ENCODE measurements at regions not wholly inside any gene's neighbourhood (a gene's known extent, or its start where the extent isn't known, plus 50 kb on each side); places are given as distances from the start of the nearest gene placed in this dataset.

GRCh38 chr2:217184242-217184641 is 324.4 kb upstream of the TNP1 start:
- DNase-seq, result no peak

- no peak for DNase-seq
Measured at GRCh38 chr2:217183471-217183870, 323.6 kb upstream of the TNP1 start.

- DNase-seq, result no peak
Measured at GRCh38 chr2:217182926-217183325, 323.1 kb upstream of the TNP1 start.

- DNase-seq, result no peak
Measured at GRCh38 chr2:217181512-217181911, 321.6 kb upstream of the TNP1 start.

GRCh38 chr2:217179854-217180253 is 320.0 kb upstream of the TNP1 start:
- DNase-seq, result no peak

GRCh38 chr2:217178341-217178740 is 318.5 kb upstream of the TNP1 start:
- no peak for DNase-seq

- DNase-seq, result no peak
Measured at GRCh38 chr2:217177720-217178119, 317.9 kb upstream of the TNP1 start.

GRCh38 chr2:217171874-217172273 is 312.0 kb upstream of the TNP1 start:
- DNase-seq, result no peak

- no peak for DNase-seq
Measured at GRCh38 chr2:217168496-217168895, 308.6 kb upstream of the TNP1 start.

- DNase-seq, result no peak
Measured at GRCh38 chr2:217167531-217167930, 307.7 kb upstream of the TNP1 start.

GRCh38 chr2:217166241-217166850 is 306.5 kb upstream of the TNP1 start:
- no peak for DNase-seq

- DNase-seq, result no peak
Measured at GRCh38 chr2:217165547-217165946, 305.7 kb upstream of the TNP1 start.

GRCh38 chr2:217163987-217164386 is 304.1 kb upstream of the TNP1 start:
- no peak for DNase-seq

GRCh38 chr2:217162533-217162932 is 302.7 kb upstream of the TNP1 start:
- DNase-seq, result peak; percentile 5

GRCh38 chr2:217160978-217161973 is 301.4 kb upstream of the TNP1 start:
- DNase-seq, result no peak

- DNase-seq, result no peak
Measured at GRCh38 chr2:217160103-217160743, 300.4 kb upstream of the TNP1 start.

- DNase-seq, result no peak
Measured at GRCh38 chr2:217158928-217159327, 299.1 kb upstream of the TNP1 start.

- no peak for DNase-seq
Measured at GRCh38 chr2:217157581-217157980, 297.7 kb upstream of the TNP1 start.

GRCh38 chr2:217156801-217157200 is 296.9 kb upstream of the TNP1 start:
- DNase-seq, result no peak

- no peak for DNase-seq
Measured at GRCh38 chr2:217154923-217155322, 295.1 kb upstream of the TNP1 start.

- DNase-seq, result no peak
Measured at GRCh38 chr2:217153510-217153909, 293.6 kb upstream of the TNP1 start.

GRCh38 chr2:217152831-217153230 is 293.0 kb upstream of the TNP1 start:
- DNase-seq, result no peak

- DNase-seq, result no peak
Measured at GRCh38 chr2:217151509-217152206, 291.8 kb upstream of the TNP1 start.

Measured in central memory CD4-positive, alpha-beta T cell (primary cell).